GM12878 (cell line): ENCODE measurements at regions not wholly inside any gene's neighbourhood (a gene's known extent, or its start where the extent isn't known, plus 50 kb on each side); places are given as distances from the start of the nearest gene placed in this dataset.

ENCODE experiments used
- ATAC-seq: fragments of 200-7000 bp; cut with Tn5 transposase; 3 replicates; pipeline ENCODE4 v1.9.1; 2020; ENCODE audit warnings: mild to moderate bottlenecking, moderate library complexity
- BruUV-seq: library from RNA; stranded (reverse); fragments of 400-500 nt; replicated peaks from 2 replicates; lab custom pipeline; 2021; lab: Mats Ljungman, UMichigan
- CTCF ChIA-PET: fragments of 300-600 bp; sonication (Branson Sonifier 250); formaldehyde crosslinking; extraction: SDS; loops from one replicate; lab custom pipeline; 2021; ENCODE audit warnings: inconsistent platforms; lab: Yijun Ruan, JAX
- POLR2A ChIA-PET: fragments of 350-600 bp; formaldehyde crosslinking; extraction: SDS; loops from one replicate; lab custom pipeline; 2021; ENCODE audit warnings: inconsistent platforms; lab: Charles Lee
- RAD21 ChIA-PET: fragments of 300-600 bp; sonication (Branson Sonifier 250); formaldehyde crosslinking; loops from one replicate; lab custom pipeline; 2023; ENCODE audit warnings: antibody characterized with exemption; ENCODE audit not compliant: unreplicated experiment; lab: Charles Lee
- SMC1A ChIA-PET: fragments of 300-600 bp; sonication (Branson Sonifier 250); formaldehyde crosslinking; loops from one replicate; lab custom pipeline; 2023; ENCODE audit not compliant: unreplicated experiment, uncharacterized antibody; lab: Charles Lee
- DNase-seq: peaks from one replicate; pipeline ENCODE4 v3.0.0-alpha.2; 2011; ENCODE audit warnings: low read depth, low spot score
- FAIRE-seq: peaks from 3 replicates; lab custom pipeline; 2011; peaks lifted over from hg19 to GRCh38; lab: Jason Lieb, UNC
- H2AFZ ChIP-seq: 2 replicates; pipeline ENCODE4 v1.6.0; 2011; ENCODE audit warnings: low read depth, low read length, control low read depth; ENCODE audit not compliant: control insufficient read depth
- H3K27ac ChIP-seq: 2 replicates; pipeline ENCODE4 v1.5.1; 2011; ENCODE audit warnings: control low read depth; ENCODE audit not compliant: control insufficient read depth, insufficient read depth
- H3K27me3 ChIP-seq, 2 experiments: replicated peaks in 1 of 2; 2 replicates each; pipeline versions ENCODE4 v1.6.0 to v1.6.1; 2011; ENCODE audit warnings: low read length in 1 of 2; ENCODE audit not compliant: control insufficient read depth in 2 of 2, insufficient read depth in 2 of 2
- H3K36me3 ChIP-seq, 2 experiments: 2 replicates each; pipeline ENCODE4 v1.5.1; 2011; ENCODE audit warnings: low read length in 1 of 2; ENCODE audit not compliant: control insufficient read depth in 2 of 2, insufficient read depth in 2 of 2
- H3K4me1 ChIP-seq: 2 replicates; pipeline ENCODE4 v1.6.1; 2011; ENCODE audit warnings: mild to moderate bottlenecking, low read length, moderate library complexity, mixed read lengths; ENCODE audit not compliant: control insufficient read depth, insufficient read depth
- H3K4me2 ChIP-seq: 2 replicates; pipeline ENCODE4 v1.6.0; 2011; ENCODE audit warnings: control low read depth; ENCODE audit not compliant: control insufficient read depth, insufficient read depth
- H3K4me3 ChIP-seq: fragments of 200-600 bp; sonication (generic); 2 replicates; pipeline ENCODE4 v1.5.1; 2016
- H3K79me2 ChIP-seq: 2 replicates; pipeline ENCODE4 v1.6.0; 2011; ENCODE audit warnings: low read length; ENCODE audit not compliant: control insufficient read depth, insufficient read depth
- H3K9ac ChIP-seq: 2 replicates; pipeline ENCODE4 v1.8.0; 2011; ENCODE audit warnings: low read length, control low read depth, mixed read lengths; ENCODE audit not compliant: control insufficient read depth, insufficient read depth
- H3K9me3 ChIP-seq: replicated peaks from 3 replicates; pipeline ENCODE4 v1.5.1; 2011; ENCODE audit warnings: mild to moderate bottlenecking, low read length; ENCODE audit not compliant: control insufficient read depth, insufficient read depth
- H4K20me1 ChIP-seq: 2 replicates; pipeline ENCODE4 v1.6.0; 2011; ENCODE audit not compliant: control insufficient read depth, insufficient read depth
- BACH1 ChIP-seq: fragments of 450-650 bp; IDR thresholded peaks from 2 replicates; pipeline ENCODE4 v1.6.1; 2017; ENCODE audit warnings: mild to moderate bottlenecking, borderline replicate concordance
- CBX3 ChIP-seq: fragments of 200-600 bp; sonication (generic); IDR thresholded peaks from 2 replicates; pipeline ENCODE4 v1.6.1; 2016; ENCODE audit warnings: low read depth, borderline replicate concordance
- HDGF ChIP-seq: fragments of 450-650 bp; IDR thresholded peaks from 2 replicates; pipeline ENCODE4 v1.6.1; 2016; ENCODE audit warnings: antibody characterized with exemption
- KDM1A ChIP-seq: fragments of 200-600 bp; sonication (generic); IDR thresholded peaks from 2 replicates; pipeline ENCODE4 v1.6.1; 2016; ENCODE audit warnings: borderline replicate concordance
- KLF5 ChIP-seq: fragments of 450-650 bp; IDR thresholded peaks from 2 replicates; pipeline ENCODE4 v1.6.1; 2014; ENCODE audit warnings: mild to moderate bottlenecking; ENCODE audit not compliant: partially characterized antibody
- NR2C1 ChIP-seq: fragments of 450-650 bp; IDR thresholded peaks from 2 replicates; pipeline ENCODE4 v1.6.1; 2017; ENCODE audit warnings: antibody characterized with exemption, mild to moderate bottlenecking, moderate library complexity
- POLR2AphosphoS5 ChIP-seq: IDR thresholded peaks from 2 replicates; pipeline ENCODE4 v1.6.1; 2011; ENCODE audit warnings: mild to moderate bottlenecking, low read length, inconsistent platforms
- SMC3 ChIP-seq: IDR thresholded peaks from 2 replicates; pipeline ENCODE4 v1.6.1; 2011; ENCODE audit warnings: low read length, improper control_type of control experiment, borderline replicate concordance
- SREBF1 ChIP-seq: IDR thresholded peaks from 2 replicates; pipeline ENCODE4 v1.6.1; 2012; ENCODE audit warnings: mild to moderate bottlenecking, low read length
- SREBF2 ChIP-seq: IDR thresholded peaks from 2 replicates; pipeline ENCODE4 v1.6.1; 2012; ENCODE audit warnings: mild to moderate bottlenecking, low read length
- YBX1 ChIP-seq: fragments of 450-650 bp; IDR thresholded peaks from 2 replicates; pipeline ENCODE4 v1.6.1; 2016; ENCODE audit warnings: antibody characterized with exemption
- WGBS: methylation state at CpG from one replicate; pipeline ENCODE4 v1.1.6; 2016; ENCODE audit warnings: low lambda C conversion rate; ENCODE audit not compliant: insufficient replicate concordance, insufficient coverage; ENCODE audit errors: missing lambda C conversion rate; 5-methylcytosine and 5-hydroxymethylcytosine counted together
- in situ Hi-C: fragments of 300-500 bp; cut with MboI; formaldehyde crosslinking; loops from 9 replicates; pipeline ENCODE4 v1.14.3; 2018; ENCODE audit warnings: mixed read lengths
- intact Hi-C: fragments of 100-400 bp; cut with micrococcal nuclease; formaldehyde crosslinking; loops from one replicate; pipeline ENCODE4 v1.14.2; 2022; ENCODE audit not compliant: unreplicated experiment
- TF ChIP-seq, protein P1 (sequence below), 3 experiments: IDR thresholded peaks in 2 of 3; conservative IDR thresholded peaks in 1 of 3; 2 replicates each; pipeline ENCODE4 v1.5.1; 2011; ENCODE audit warnings: low read depth in 3 of 3, low read length in 3 of 3, mild to moderate bottlenecking in 3 of 3, control low read depth in 2 of 3, moderate library complexity in 2 of 3, inconsistent platforms in 1 of 3, mixed read lengths in 1 of 3; ENCODE audit not compliant: control insufficient read depth in 2 of 3, insufficient read depth in 1 of 3; ENCODE audit errors: extremely low read depth in 1 of 3
- TF ChIP-seq, protein P2 (sequence below): IDR thresholded peaks from 2 replicates; pipeline ENCODE4 v1.6.1; 2012; ENCODE audit warnings: low read depth, low read length, improper control_type of control experiment

DNA sequence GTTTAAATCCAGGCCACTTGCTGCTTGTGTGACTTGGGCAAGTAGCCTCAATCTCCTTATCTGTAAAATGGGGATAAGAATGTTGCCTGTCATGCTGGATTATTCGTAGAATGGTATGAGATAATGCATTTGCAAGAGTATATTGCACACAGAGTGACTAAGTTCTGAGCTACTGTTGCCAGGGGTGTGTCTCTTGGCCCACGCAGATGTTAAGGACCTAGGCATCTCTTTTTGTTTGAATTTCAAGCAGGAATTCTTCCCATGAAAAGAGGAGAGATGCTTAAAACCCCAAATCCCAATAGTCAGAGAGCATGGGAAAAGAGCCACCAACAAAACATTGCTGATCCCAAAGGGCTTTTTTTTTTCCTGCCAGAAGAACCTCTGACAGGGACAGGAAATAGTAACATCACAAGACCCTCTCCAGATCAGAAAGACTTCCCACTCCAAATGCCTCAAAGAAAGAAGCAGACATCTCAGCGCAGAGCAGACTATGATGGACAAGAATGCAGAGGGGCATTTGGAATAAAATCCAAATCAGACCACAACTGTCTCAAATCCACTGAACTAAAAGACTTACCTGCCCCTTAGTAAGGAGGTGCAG is 90.5 kb downstream of the MRPL46 start:
- 16% methylated on average over 3 of the region's 3 CpGs for WGBS
- no TSS peak for BruUV-seq

More for the DNA sequence above, 90.5 kb downstream of the MRPL46 start:
- RAD21 ChIA-PET, result no interaction called here
- Histone ChIP-seq H3K27me3 (no peaks in the 10 kb centered on the region; a peak in 1 of 4 replicates), H4K20me1 (no peaks in the 10 kb centered on the region), H3K4me1 (no peaks in the 10 kb centered on the region), H3K4me2 (no peak overlapping the region), H3K79me2 (no peaks in the 10 kb centered on the region), H2AFZ (no peak overlapping the region), H3K4me3 (no peak overlapping the region), H3K9ac (no peak overlapping the region), H3K36me3 (no peaks in the 10 kb centered on the region), H3K9me3 (no peaks in the 10 kb centered on the region), H3K27ac (no peak overlapping the region)
- SMC1A ChIA-PET, result no interaction called here
- no peak for TF ChIP-seq KLF5
- TF ChIP-seq, protein P1, sequence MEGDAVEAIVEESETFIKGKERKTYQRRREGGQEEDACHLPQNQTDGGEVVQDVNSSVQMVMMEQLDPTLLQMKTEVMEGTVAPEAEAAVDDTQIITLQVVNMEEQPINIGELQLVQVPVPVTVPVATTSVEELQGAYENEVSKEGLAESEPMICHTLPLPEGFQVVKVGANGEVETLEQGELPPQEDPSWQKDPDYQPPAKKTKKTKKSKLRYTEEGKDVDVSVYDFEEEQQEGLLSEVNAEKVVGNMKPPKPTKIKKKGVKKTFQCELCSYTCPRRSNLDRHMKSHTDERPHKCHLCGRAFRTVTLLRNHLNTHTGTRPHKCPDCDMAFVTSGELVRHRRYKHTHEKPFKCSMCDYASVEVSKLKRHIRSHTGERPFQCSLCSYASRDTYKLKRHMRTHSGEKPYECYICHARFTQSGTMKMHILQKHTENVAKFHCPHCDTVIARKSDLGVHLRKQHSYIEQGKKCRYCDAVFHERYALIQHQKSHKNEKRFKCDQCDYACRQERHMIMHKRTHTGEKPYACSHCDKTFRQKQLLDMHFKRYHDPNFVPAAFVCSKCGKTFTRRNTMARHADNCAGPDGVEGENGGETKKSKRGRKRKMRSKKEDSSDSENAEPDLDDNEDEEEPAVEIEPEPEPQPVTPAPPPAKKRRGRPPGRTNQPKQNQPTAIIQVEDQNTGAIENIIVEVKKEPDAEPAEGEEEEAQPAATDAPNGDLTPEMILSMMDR (IDR thresholded peaks at IDR 0.05 in 2 of 3, conservative IDR thresholded peaks at IDR 0.05 in 1 of 3; ENCODE audit: control insufficient read depth in 2 of 3, extremely low read depth in 1 of 3, insufficient read depth in 1 of 3, low read depth in 3 of 3, low read length in 3 of 3), result no peak
- TF ChIP-seq CBX3, result no peak
- TF ChIP-seq NR2C1, result no peak
- TF ChIP-seq SREBF1, result no peak
- no peak for TF ChIP-seq SMC3
- no peak for TF ChIP-seq KDM1A
- TF ChIP-seq, protein P2, sequence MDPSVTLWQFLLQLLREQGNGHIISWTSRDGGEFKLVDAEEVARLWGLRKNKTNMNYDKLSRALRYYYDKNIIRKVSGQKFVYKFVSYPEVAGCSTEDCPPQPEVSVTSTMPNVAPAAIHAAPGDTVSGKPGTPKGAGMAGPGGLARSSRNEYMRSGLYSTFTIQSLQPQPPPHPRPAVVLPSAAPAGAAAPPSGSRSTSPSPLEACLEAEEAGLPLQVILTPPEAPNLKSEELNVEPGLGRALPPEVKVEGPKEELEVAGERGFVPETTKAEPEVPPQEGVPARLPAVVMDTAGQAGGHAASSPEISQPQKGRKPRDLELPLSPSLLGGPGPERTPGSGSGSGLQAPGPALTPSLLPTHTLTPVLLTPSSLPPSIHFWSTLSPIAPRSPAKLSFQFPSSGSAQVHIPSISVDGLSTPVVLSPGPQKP, result no peak
- TF ChIP-seq SREBF2, result no peak
- no peak for TF ChIP-seq YBX1
- TF ChIP-seq POLR2AphosphoS5, result no peak
- TF ChIP-seq HDGF, result no peak
- TF ChIP-seq BACH1, result no peak
- intact Hi-C loops (no loop called here), in situ Hi-C loops (no loop called here)
- DNase-seq, result no peak
- POLR2A ChIA-PET, result no interaction called here
- no peak for FAIRE-seq
- CTCF ChIA-PET, result no interaction called here
- no peak for ATAC-seq
